Gastrocnemius medialis (tissue), 4 donors: ENCODE measurements at regions not wholly inside any gene's neighbourhood (a gene's known extent, or its start where the extent isn't known, plus 50 kb on each side); places are given as distances from the start of the nearest gene placed in this dataset.

Experiments
- ATAC-seq, 2 donors: fragments of 150-250 bp; one replicate each; pipeline ENCODE4 v1.9.1; 2016
- DNase-seq, 2 donors: peaks; one replicate each; pipeline ENCODE4 v3.0.0-alpha.2; 2019
- H3K27ac ChIP-seq, 4 donors: fragments of 200-600 bp; sonication (generic); 1 replicate in 1 of 4; 2 replicates in 3 of 4; pipeline ENCODE4 v1.5.1; 2016 to 2018; ENCODE audit warnings: mild to moderate bottlenecking in 2 of 4, moderate library complexity in 1 of 4
- H3K27me3 ChIP-seq, 3 donors: fragments of 200-600 bp; sonication (generic) in 2 of 3; 1 replicate in 1 of 3; 2 replicates in 2 of 3; pipeline versions ENCODE4 v1.5.1 to v1.6.0; 2016 to 2019; ENCODE audit warnings: mild to moderate bottlenecking in 1 of 3, moderate library complexity in 1 of 3
- H3K36me3 ChIP-seq, 2 donors: fragments of 200-600 bp; sonication (generic) in 1 of 2; one replicate each; pipeline ENCODE4 v1.5.1; 2017 to 2018
- H3K4me1 ChIP-seq, 2 donors: fragments of 200-600 bp; sonication (generic) in 1 of 2; one replicate each; pipeline ENCODE4 v1.5.1; 2016 to 2017; ENCODE audit warnings: mild to moderate bottlenecking in 2 of 2
- H3K4me3 ChIP-seq, 4 donors: fragments of 200-600 bp; sonication (generic) in 3 of 4; 1 replicate in 1 of 4; 2 replicates in 3 of 4; pipeline ENCODE4 v1.5.1; 2016 to 2019; ENCODE audit warnings: mild to moderate bottlenecking in 2 of 4
- H3K9me3 ChIP-seq, 3 donors: fragments of 200-600 bp; sonication (generic) in 2 of 3; 1 replicate in 1 of 3; 2 replicates in 2 of 3; pipeline ENCODE4 v1.5.1; 2016 to 2019
- CTCF ChIP-seq, 5 experiments: fragments of 450-650 bp in 3 of 5; fragments of 200-600 bp in 2 of 5; sonication (generic) in 2 of 5; IDR thresholded peaks in 4 of 5; conservative IDR thresholded peaks in 1 of 5; 1 replicate in 4 of 5; 2 replicates in 1 of 5; pipeline ENCODE4 v1.5.1; 2016 to 2019; ENCODE audit warnings: antibody characterized with exemption in 5 of 5, mild to moderate bottlenecking in 3 of 5, moderate library complexity in 3 of 5
- POLR2A ChIP-seq, 2 donors: fragments of 450-650 bp; IDR thresholded peaks; one replicate each; pipeline ENCODE4 v1.6.1; 2017; ENCODE audit warnings: antibody characterized with exemption in 2 of 2, mild to moderate bottlenecking in 2 of 2, moderate library complexity in 2 of 2
- in situ Hi-C, 4 donors: fragments of 200-750 bp; cut with MboI; loops; one replicate each; pipeline versions ENCODE4 v1.15.0 to v1.8.0; 2017; ENCODE audit warnings: low sequenced_read_pairs in 4 of 4
- intact Hi-C: fragments of 100-400 bp; cut with DNase I; formaldehyde crosslinking; loops from one replicate; pipeline ENCODE4 v1.15.1; 2023; ENCODE audit warnings: low total_unique reads

GRCh38 chr13:26881154-26881553, 120.6 kb upstream of the GPR12 start:
- in situ Hi-C loops, result loop anchor here in 1 of 4 donors (25.0 kb wide), 1 partner anchor 694 kb away; no protein-coding TSS in a partner anchor
- no peak for ATAC-seq
- no peaks in the 10 kb centered on the region for H3K27me3 ChIP-seq
- no peak overlapping the region for H3K27ac ChIP-seq
- no peak for DNase-seq
- H3K9me3 ChIP-seq, result no peaks in the 10 kb centered on the region
- intact Hi-C loops, result no loop called here
- no peak overlapping the region for H3K4me3 ChIP-seq
- no peaks in the 10 kb centered on the region for H3K36me3 ChIP-seq
- TF ChIP-seq CTCF (IDR thresholded peaks at IDR 0.05 in 4 of 5, conservative IDR thresholded peaks at IDR 0.05 in 1 of 5) (no peak), POLR2A (IDR thresholded peaks at IDR 0.05) (no peak)
- H3K4me1 ChIP-seq, result no peaks in the 10 kb centered on the region

- in situ Hi-C loops, result loop anchor here in 1 of 4 donors (25.0 kb wide), 1 partner anchor 693 kb away; no protein-coding TSS in a partner anchor
- DNase-seq, result no peak
- H3K4me3 ChIP-seq, result no peak overlapping the region
- H3K9me3 ChIP-seq, result no peaks in the 10 kb centered on the region
- H3K27me3 ChIP-seq, result no peaks in the 10 kb centered on the region
- no peak overlapping the region for H3K27ac ChIP-seq
- no peaks in the 10 kb centered on the region for H3K36me3 ChIP-seq
- TF ChIP-seq POLR2A (IDR thresholded peaks at IDR 0.05) (no peak), CTCF (IDR thresholded peaks at IDR 0.05 in 4 of 5, conservative IDR thresholded peaks at IDR 0.05 in 1 of 5) (no peak)
- ATAC-seq, result no peak
- no peaks in the 10 kb centered on the region for H3K4me1 ChIP-seq
- intact Hi-C loops, result no loop called here
Measured at GRCh38 chr13:26880735-26881134, 120.1 kb upstream of the GPR12 start.

- in situ Hi-C loops, result loop anchor here in 1 of 4 donors (25.0 kb wide), 1 partner anchor 691 kb away; no protein-coding TSS in a partner anchor
- no peak for TF ChIP-seq POLR2A (IDR thresholded peaks at IDR 0.05)
- no peak for TF ChIP-seq CTCF (IDR thresholded peaks at IDR 0.05 in 4 of 5, conservative IDR thresholded peaks at IDR 0.05 in 1 of 5)
- no peaks in the 10 kb centered on the region for H3K27me3 ChIP-seq
Measured at GRCh38 chr13:26878438-26878837, 117.9 kb upstream of the GPR12 start.

GRCh38 chr13:26873386-26873698, 112.8 kb upstream of the GPR12 start:
- in situ Hi-C loops (no loop called here), intact Hi-C loops (no loop called here)
- no peak for TF ChIP-seq POLR2A (IDR thresholded peaks at IDR 0.05)
- no peak for TF ChIP-seq CTCF (IDR thresholded peaks at IDR 0.05 in 4 of 5, conservative IDR thresholded peaks at IDR 0.05 in 1 of 5)
- Histone ChIP-seq H3K27me3 (no peaks in the 10 kb centered on the region), H3K4me3 (no peak overlapping the region), H3K36me3 (no peaks in the 10 kb centered on the region), H3K9me3 (no peaks in the 10 kb centered on the region), H3K4me1 (no peaks in the 10 kb centered on the region), H3K27ac (no peak overlapping the region)
- no peak for DNase-seq
- ATAC-seq, result no peak

More at GRCh38 chr13:26878438-26878837, 117.9 kb upstream of the GPR12 start:
- H3K4me3 ChIP-seq, result no peak overlapping the region
- no peaks in the 10 kb centered on the region for H3K36me3 ChIP-seq
- H3K9me3 ChIP-seq, result no peaks in the 10 kb centered on the region
- H3K27ac ChIP-seq, result no peak overlapping the region
- intact Hi-C loops, result no loop called here
- no peak for DNase-seq
- ATAC-seq, result no peak
- H3K4me1 ChIP-seq, result no peaks in the 10 kb centered on the region
